Tibial nerve (tissue), 3 donors: ENCODE measurements at regions not wholly inside any gene's neighbourhood (a gene's known extent, or its start where the extent isn't known, plus 50 kb on each side); places are given as distances from the start of the nearest gene placed in this dataset.
"Not testable (repeated sequence)": the region's sequence is repeated elsewhere in the genome, so short reads cannot be mapped to it uniquely, and the experiment has no call there.

Source experiments
- POLR2A ChIP-seq, 2 donors: fragments of 450-650 bp; IDR thresholded peaks; one replicate each; pipeline ENCODE4 v1.6.1; 2017; ENCODE audit warnings: antibody characterized with exemption in 2 of 2, mild to moderate bottlenecking in 2 of 2, moderate library complexity in 2 of 2
- TF ChIP-seq, protein P1 (sequence below), 5 experiments: fragments of 200-600 bp in 3 of 5; fragments of 450-650 bp in 2 of 5; sonication (generic) in 3 of 5; IDR thresholded peaks; one replicate each; pipeline ENCODE4 v1.5.1; 2016 to 2019; ENCODE audit warnings: antibody characterized with exemption in 5 of 5, mild to moderate bottlenecking in 3 of 5, moderate library complexity in 2 of 5

DNA sequence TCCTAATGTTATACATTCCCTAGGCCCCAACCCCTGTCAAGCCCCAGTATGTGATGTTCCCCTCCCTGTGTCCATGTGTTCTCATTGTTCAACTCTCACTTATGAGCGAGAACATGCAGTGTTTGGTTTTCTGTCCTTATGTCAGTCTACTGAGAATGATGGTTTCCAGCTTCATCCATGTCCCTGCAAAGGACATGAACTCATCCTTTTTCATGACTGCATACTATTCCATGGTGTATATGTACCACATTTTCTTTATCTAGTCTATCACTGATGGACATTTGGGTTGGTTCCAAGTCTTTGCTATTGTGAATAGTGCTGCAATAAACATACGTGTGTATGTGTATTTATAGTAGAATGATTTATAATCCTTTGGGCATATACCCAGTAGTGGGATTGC, 605.4 kb upstream of the BRINP3 start:
- TF ChIP-seq, protein P1, sequence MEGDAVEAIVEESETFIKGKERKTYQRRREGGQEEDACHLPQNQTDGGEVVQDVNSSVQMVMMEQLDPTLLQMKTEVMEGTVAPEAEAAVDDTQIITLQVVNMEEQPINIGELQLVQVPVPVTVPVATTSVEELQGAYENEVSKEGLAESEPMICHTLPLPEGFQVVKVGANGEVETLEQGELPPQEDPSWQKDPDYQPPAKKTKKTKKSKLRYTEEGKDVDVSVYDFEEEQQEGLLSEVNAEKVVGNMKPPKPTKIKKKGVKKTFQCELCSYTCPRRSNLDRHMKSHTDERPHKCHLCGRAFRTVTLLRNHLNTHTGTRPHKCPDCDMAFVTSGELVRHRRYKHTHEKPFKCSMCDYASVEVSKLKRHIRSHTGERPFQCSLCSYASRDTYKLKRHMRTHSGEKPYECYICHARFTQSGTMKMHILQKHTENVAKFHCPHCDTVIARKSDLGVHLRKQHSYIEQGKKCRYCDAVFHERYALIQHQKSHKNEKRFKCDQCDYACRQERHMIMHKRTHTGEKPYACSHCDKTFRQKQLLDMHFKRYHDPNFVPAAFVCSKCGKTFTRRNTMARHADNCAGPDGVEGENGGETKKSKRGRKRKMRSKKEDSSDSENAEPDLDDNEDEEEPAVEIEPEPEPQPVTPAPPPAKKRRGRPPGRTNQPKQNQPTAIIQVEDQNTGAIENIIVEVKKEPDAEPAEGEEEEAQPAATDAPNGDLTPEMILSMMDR (IDR thresholded peaks at IDR 0.05): not testable (repeated sequence)
- not testable (repeated sequence) for TF ChIP-seq POLR2A (IDR thresholded peaks at IDR 0.05)
